GM12872 (cell line): ENCODE measurements at regions not wholly inside any gene's neighbourhood (a gene's known extent, or its start where the extent isn't known, plus 50 kb on each side); places are given as distances from the start of the nearest gene placed in this dataset.

ENCODE experiments used
- TF ChIP-seq, protein P1 (sequence below): IDR thresholded peaks from 3 replicates; pipeline ENCODE4 v1.5.1; 2011; ENCODE audit warnings: low read depth, mild to moderate bottlenecking, low read length, moderate library complexity; ENCODE audit not compliant: insufficient read depth

- TF ChIP-seq, protein P1, sequence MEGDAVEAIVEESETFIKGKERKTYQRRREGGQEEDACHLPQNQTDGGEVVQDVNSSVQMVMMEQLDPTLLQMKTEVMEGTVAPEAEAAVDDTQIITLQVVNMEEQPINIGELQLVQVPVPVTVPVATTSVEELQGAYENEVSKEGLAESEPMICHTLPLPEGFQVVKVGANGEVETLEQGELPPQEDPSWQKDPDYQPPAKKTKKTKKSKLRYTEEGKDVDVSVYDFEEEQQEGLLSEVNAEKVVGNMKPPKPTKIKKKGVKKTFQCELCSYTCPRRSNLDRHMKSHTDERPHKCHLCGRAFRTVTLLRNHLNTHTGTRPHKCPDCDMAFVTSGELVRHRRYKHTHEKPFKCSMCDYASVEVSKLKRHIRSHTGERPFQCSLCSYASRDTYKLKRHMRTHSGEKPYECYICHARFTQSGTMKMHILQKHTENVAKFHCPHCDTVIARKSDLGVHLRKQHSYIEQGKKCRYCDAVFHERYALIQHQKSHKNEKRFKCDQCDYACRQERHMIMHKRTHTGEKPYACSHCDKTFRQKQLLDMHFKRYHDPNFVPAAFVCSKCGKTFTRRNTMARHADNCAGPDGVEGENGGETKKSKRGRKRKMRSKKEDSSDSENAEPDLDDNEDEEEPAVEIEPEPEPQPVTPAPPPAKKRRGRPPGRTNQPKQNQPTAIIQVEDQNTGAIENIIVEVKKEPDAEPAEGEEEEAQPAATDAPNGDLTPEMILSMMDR: no peak
These were observed 69.0 kb upstream of the CDH8 start for GRCh38 chr16:62105244-62105643.

- TF ChIP-seq, protein P1: no peak
These were observed 66.3 kb upstream of the CDH8 start for GRCh38 chr16:62102588-62102987.

- TF ChIP-seq, protein P1: no peak
These were observed 64.4 kb upstream of the CDH8 start for GRCh38 chr16:62100651-62101050.

DNA sequence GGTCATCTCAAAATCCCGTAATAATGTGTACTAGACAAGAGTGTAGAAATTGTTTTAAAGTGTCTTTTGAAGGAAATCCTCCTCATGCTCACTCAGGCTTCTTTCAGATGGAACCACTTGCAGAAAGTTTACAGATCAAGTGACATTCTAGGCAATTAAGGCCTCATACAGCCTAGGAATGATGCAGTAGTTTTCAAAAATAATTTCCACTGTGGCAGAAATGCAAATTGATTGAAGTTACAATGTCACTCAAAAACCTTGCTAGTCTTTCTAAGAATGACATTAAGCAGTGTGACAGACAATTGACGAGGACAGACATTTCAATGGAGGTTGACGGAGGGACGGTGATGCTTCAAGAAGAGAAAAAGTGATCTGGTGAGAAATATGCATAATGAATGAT is 53.5 kb upstream of the CDH8 start:
- TF ChIP-seq, protein P1: no peak

GRCh38 chr16:62088731-62089410 is 52.6 kb upstream of the CDH8 start:
- TF ChIP-seq, protein P1: no peak
